GM10266 (cell line): ENCODE measurements at regions not wholly inside any gene's neighbourhood (a gene's known extent, or its start where the extent isn't known, plus 50 kb on each side); places are given as distances from the start of the nearest gene placed in this dataset.

Experiments
- DNase-seq: peaks from one replicate; pipeline ENCODE4 v3.0.0; 2012; ENCODE audit errors: extremely low spot score
- CTCF ChIP-seq: IDR thresholded peaks from 2 replicates; pipeline ENCODE4 v1.5.1; 2012; ENCODE audit warnings: mild to moderate bottlenecking, low read depth; ENCODE audit not compliant: control insufficient read depth, insufficient read depth; ENCODE audit errors: missing control alignments

- DNase-seq = no peak
- no peak for TF ChIP-seq CTCF
These were observed 153.8 kb upstream of the TACR1 start for GRCh38 chr2:75353131-75353530.

GRCh38 chr2:75348307-75348706, 149.0 kb upstream of the TACR1 start:
- no peak for DNase-seq
- no peak for TF ChIP-seq CTCF

DNA sequence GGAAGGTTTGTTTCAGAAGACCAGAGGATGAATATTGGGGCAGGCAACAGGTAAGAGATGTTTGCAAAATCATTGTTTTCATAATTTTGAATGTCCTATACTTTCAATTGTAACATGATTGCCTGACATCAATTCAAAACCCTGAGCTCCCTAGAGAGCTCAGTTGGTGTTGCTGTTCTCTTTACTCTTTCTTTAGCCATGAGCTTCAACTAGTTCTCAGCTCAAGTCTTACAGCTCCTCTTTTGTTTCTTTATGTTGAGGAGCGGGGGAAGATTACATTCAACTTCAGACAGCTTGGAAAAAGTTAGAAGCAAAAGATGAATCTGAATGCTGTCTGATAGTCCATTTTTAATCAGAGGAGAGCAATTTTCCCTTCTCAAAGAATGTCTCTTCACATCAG, 144.8 kb upstream of the TACR1 start:
- TF ChIP-seq CTCF = no peak
- no peak for DNase-seq

DNA sequence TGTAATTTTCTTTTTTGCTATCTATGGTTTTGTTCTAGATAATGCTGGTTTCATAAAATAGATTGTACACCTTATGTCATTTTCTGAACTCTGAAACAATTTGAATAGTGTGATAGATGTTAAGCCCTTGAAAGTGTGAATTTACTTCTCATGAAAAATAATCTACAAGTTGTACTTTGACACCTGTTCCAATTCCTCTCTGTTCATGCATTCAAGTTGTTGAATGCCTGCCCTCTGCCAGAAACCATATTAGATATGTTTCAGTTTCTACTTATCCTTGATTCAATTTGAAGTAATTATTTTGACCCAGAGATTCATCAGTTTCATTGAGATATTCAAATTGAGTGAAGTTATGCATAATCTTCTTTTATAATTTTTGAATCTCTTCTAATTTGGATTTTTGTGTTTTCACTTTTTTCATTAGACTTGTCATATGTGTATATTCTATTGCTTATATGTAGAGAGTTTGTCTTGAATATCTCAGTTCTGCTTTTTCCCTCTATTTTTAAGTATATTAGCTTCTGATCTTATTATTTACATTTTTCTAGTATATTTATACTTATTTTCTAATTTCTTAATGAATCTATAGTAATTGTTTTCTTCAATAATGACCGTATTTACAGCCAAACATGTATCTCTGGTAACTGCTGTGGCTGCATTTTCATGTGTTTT, 143.3 kb upstream of the TACR1 start:
- no peak for TF ChIP-seq CTCF

DNA sequence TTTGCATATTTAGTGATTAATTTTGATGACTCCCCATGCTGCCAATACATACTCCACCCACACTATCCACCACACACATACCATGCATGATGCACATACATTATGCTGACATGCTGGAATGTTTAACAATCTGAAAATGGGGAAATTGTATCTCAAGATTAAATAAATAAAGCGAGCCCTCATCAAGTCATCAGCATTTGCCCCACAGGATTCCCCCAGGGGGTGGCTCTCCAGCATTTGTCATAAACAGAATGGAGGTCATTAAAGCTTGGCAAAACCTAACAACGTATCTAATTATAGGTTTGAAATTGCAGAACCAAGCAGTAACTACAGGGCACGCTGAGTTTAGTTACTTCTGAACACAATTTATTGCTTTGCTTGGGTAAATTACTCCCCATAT, 141.2 kb upstream of the TACR1 start:
- no peak for TF ChIP-seq CTCF
- no peak for DNase-seq

More for the DNA sequence above, 143.3 kb upstream of the TACR1 start:
- no peak for DNase-seq

DNA sequence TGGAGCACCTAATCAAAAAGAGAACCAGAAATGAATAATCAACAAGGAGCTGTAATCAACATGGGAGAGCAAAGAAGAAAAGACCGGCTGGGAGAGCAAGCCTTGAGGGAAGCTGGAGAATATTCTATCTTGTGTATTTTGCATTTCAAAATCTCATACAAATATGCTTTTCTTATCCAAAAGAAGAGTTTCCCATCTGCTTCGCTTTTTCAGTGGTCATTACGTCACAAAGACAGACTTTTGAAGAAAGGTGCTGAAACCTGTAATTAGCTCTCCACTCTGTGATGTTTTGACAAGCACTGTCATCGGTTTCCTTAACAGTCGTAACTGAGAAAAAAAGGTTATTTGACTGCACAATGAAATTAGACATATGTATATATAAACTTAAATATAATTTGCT, 139.1 kb upstream of the TACR1 start:
- no peak for TF ChIP-seq CTCF
- no peak for DNase-seq

DNA sequence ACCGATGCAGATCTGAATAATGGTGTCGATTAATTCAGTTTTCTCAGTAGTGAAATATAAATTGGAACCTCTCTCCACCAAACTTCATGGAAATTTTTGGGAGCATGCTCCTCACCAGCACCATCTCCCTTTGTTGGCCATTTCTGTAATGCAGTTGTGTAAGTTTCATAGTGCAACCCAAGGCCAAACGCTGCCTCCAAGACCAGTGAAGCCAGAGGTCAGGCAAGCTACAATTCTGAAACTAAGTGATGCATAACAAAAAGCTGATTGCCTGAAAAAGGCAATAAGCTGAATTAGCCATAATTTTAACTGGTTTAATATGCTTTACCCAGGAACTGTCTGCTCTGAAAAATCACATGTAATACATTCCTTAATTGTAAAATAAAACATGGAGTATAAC, 138.3 kb upstream of the TACR1 start:
- TF ChIP-seq CTCF = no peak
- DNase-seq = no peak
